ENCODE measurements at regions not wholly inside any gene's neighbourhood (a gene's known extent, or its start where the extent isn't known, plus 50 kb on each side); places are given as distances from the start of the nearest gene placed in this dataset.

- Histone ChIP-seq H3K27ac (ENCODE audit: insufficient read depth, low read length) (no peak overlapping the region), H2BK120ac (ENCODE audit: low read depth, low read length) (no peak overlapping the region), H2AFZ (replicated peaks; ENCODE audit: low read length, poor library complexity) (no peak overlapping the region), H3K27me3 (ENCODE audit: control insufficient read depth, insufficient read depth, low read length) (peaks cover 23% of the 10 kb centered on the region), H3K4me3 (ENCODE audit: insufficient read depth, low read depth, low read length) (no peak overlapping the region), H2BK15ac (ENCODE audit: low read depth, low read length) (no peak overlapping the region), H4K20me1 (ENCODE audit: insufficient read depth, low read length) (0 out of 2 replicates have a peak, but pooled peaks cover 4% of the 10 kb centered on the region), H4K91ac (ENCODE audit: insufficient read depth, low read depth, low read length) (no peak overlapping the region), H2BK5ac (ENCODE audit: low read depth, low read length, poor library complexity, severe bottlenecking) (no peak overlapping the region), H2BK20ac (ENCODE audit: low read depth, low read length) (no peak overlapping the region), H3K9ac (ENCODE audit: low read depth, low read length) (no peak overlapping the region), H2AK9ac (replicated peaks; ENCODE audit: low read depth, low read length, poor library complexity) (no peak overlapping the region), H2AK5ac (ENCODE audit: low read depth, low read length) (no peak overlapping the region), H3K36me3 (ENCODE audit: control insufficient read depth, insufficient read depth, low read length) (no peaks in the 10 kb centered on the region), H3K79me1 (ENCODE audit: low read depth in 1 of 2, low read length in 2 of 2) (no peaks in the 10 kb centered on the region), H3K4me1 (ENCODE audit: control insufficient read depth, insufficient read depth, low read length) (0 out of 2 replicates have a peak, but pooled peaks cover 2% of the 10 kb centered on the region), H3K9me3 (ENCODE audit: control insufficient read depth, insufficient read depth, low read length) (no peaks in the 10 kb centered on the region), H3K14ac (replicated peaks; ENCODE audit: low read depth, low read length) (no peak overlapping the region), H3K4ac (ENCODE audit: low read depth, low read length) (no peak overlapping the region), H3K9me1 (ENCODE audit: insufficient read depth, low read length) (no peaks in the 10 kb centered on the region), H3K18ac (ENCODE audit: low read depth, low read length) (no peak overlapping the region), H3K23ac (ENCODE audit: low read depth, low read length) (no peak overlapping the region), H3K4me2 (ENCODE audit: low read depth, low read length) (no peak overlapping the region), H4K5ac (ENCODE audit: low read depth, low read length) (no peak overlapping the region), H4K8ac (ENCODE audit: low read depth in 2 of 2, low read length in 2 of 2) (no peak overlapping the region), H3K56ac (ENCODE audit: extremely low read depth, insufficient read depth, low read length) (no peak overlapping the region)
- BruUV-seq (replicated peaks), result no TSS peak
- in situ Hi-C loops (cut with MboI; ENCODE audit: low sequenced_read_pairs), result no loop called here
- TF ChIP-seq FOS (IDR thresholded peaks at IDR 0.05; ENCODE audit: low read depth, low read length), result no peak
- TF ChIP-seq USF2 (IDR thresholded peaks at IDR 0.05; ENCODE audit: low read depth, low read length), result no peak
- TF ChIP-seq MAZ (IDR thresholded peaks at IDR 0.05; ENCODE audit: borderline replicate concordance, low read depth, low read length), result no peak
- no peak for TF ChIP-seq CHD1 (IDR thresholded peaks at IDR 0.05; ENCODE audit: low read depth, low read length)
- TF ChIP-seq CTCF (conservative IDR thresholded peaks at IDR 0.05; ENCODE audit: low read depth, low read length), result no peak
- no peak for TF ChIP-seq POLR2A (IDR thresholded peaks at IDR 0.05; ENCODE audit: low read depth, low read length)
- no peak for TF ChIP-seq CEBPB (IDR thresholded peaks at IDR 0.05; ENCODE audit: low read depth, low read length)
- no peak for TF ChIP-seq RCOR1 (IDR thresholded peaks at IDR 0.05; ENCODE audit: insufficient replicate concordance, low read length)
- TF ChIP-seq SMC3 (IDR thresholded peaks at IDR 0.05; ENCODE audit: low read depth, low read length), result no peak
- TF ChIP-seq RFX5 (IDR thresholded peaks at IDR 0.05; ENCODE audit: low read depth, low read length), result no peak
- TF ChIP-seq RAD21 (IDR thresholded peaks at IDR 0.05; ENCODE audit: low read length), result no peak
- no peak for TF ChIP-seq MXI1 (IDR thresholded peaks at IDR 0.05; ENCODE audit: borderline replicate concordance, low read depth, low read length)
- TF ChIP-seq NFE2L2 (IDR thresholded peaks at IDR 0.05; ENCODE audit: low read depth, low read length), result no peak
- TF ChIP-seq MAFK (IDR thresholded peaks at IDR 0.05; ENCODE audit: low read depth, low read length), result no peak
- TF ChIP-seq ELK1 (IDR thresholded peaks at IDR 0.05; ENCODE audit: borderline replicate concordance, low read depth, low read length), result no peak
- ChIA-PET CTCF (no interaction called here), POLR2A (ENCODE audit: unreplicated experiment) (no interaction called here)
- 100% methylated on average over 2 of the region's 12 CpGs; no CpG with 5 or more reads in 1 of the 2 experiments for WGBS, 2 experiments (ENCODE audit: extremely low coverage in 2 of 2, insufficient read length in 1 of 2)
- ATAC-seq (ENCODE audit: low read depth) (no peak), DNase-seq (no peak)
- intact Hi-C loops (cut with micrococcal nuclease), result no loop called here
- dilution Hi-C loops (cut with HindIII; ENCODE audit: low sequenced_read_pairs, unreplicated experiment), result no loop called here
These were observed 190.1 kb downstream of the UACA start for GRCh38 chr15:70573121-70573850.
